ENCODE measurements at regions not wholly inside any gene's neighbourhood (a gene's known extent, or its start where the extent isn't known, plus 50 kb on each side); places are given as distances from the start of the nearest gene placed in this dataset.

DNA sequence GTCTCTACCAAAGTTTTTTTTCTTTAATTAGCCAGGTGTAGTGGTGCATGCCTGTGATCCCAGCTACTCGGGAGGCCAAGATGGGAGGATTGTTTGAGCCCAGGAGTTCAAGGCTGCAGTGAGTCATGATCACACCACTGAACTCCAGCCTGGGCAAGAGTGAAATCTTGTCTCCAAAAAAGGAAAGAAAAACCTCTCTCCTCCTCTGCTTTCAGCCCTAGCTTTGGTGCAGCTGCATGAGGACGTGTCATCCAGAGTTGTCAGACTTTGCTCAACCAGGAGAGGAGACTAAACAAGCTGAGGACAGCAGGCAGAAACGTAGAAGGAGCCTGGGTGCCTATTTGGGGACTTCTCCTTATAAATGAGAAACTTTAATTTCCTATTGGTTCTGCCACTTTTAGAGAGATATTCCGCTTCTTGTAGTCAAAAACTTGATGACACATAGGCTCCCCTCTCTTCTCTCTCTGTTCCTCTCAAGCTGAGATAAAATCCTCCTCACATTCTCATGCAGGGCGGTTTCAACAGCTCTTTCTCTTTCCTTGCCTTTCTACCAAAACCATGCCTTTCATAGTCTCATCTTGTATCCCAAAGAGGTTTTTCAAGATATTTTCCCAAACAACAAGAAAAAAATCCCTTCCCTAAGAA, 205.4 kb downstream of the ARHGAP12 start:
- no peak for TF ChIP-seq POLR2A (IDR thresholded peaks at IDR 0.05; ENCODE audit: low read depth)
- TF ChIP-seq POLR2AphosphoS5 (IDR thresholded peaks at IDR 0.05), result no peak
- TF ChIP-seq EP300 (IDR thresholded peaks at IDR 0.05), result no peak

Measured in esophagus muscularis mucosa (tissue), 3 donors.